A549 (cell line): ENCODE measurements at regions not wholly inside any gene's neighbourhood (a gene's known extent, or its start where the extent isn't known, plus 50 kb on each side); places are given as distances from the start of the nearest gene placed in this dataset.

ENCODE experiments used
- ATAC-seq, 2 experiments: fragments of 200-7000 bp in 1 of 2; fragments of >200 bp in 1 of 2; cut with Nextera tagmentation in 1 of 2; cut with Tn5 transposase in 1 of 2; 3 replicates each; pipeline versions ENCODE4 v1.8.0 to v1.9.1; 2018 to 2020; ENCODE audit warnings: mild to moderate bottlenecking in 1 of 2, moderate library complexity in 1 of 2
- CTCF ChIA-PET: fragments of 300-600 bp; sonication (Branson Sonifier 250); formaldehyde crosslinking; extraction: SDS; loops from one replicate; lab custom pipeline; 2021; ENCODE audit warnings: antibody characterized with exemption, inconsistent platforms; lab: Yijun Ruan, JAX
- POLR2A ChIA-PET: fragments of 350-600 bp; formaldehyde crosslinking; extraction: SDS; loops from one replicate; lab custom pipeline; 2021; ENCODE audit warnings: antibody characterized with exemption, inconsistent platforms; lab: Yijun Ruan, JAX
- DNase-seq, 2 experiments: peaks; one replicate each; pipeline versions ENCODE4 v3.0.0 to v3.0.0-alpha.2; 2011 to 2016; ENCODE audit warnings: low read depth in 1 of 2, low spot score in 1 of 2
- FAIRE-seq: peaks from 2 replicates; lab custom pipeline; 2011; peaks lifted over from hg19 to GRCh38; lab: Jason Lieb, UNC
- H3K27ac ChIP-seq, 2 experiments: fragments of >200 bp; sonication (Bioruptor Twin); formaldehyde crosslinking; 3 replicates each; pipeline ENCODE4 v1.5.1; 2016 to 2017
- H3K4me1 ChIP-seq: fragments of >200 bp; sonication (Bioruptor Twin); formaldehyde crosslinking; 3 replicates; pipeline ENCODE4 v1.6.1; 2016
- H3K4me2 ChIP-seq: fragments of >200 bp; sonication (Bioruptor Twin); formaldehyde crosslinking; 3 replicates; pipeline ENCODE4 v1.6.1; 2016
- H3K4me3 ChIP-seq: fragments of >200 bp; sonication (Bioruptor Twin); formaldehyde crosslinking; 3 replicates; pipeline ENCODE4 v1.5.1; 2016
- H3K9me3 ChIP-seq: fragments of >200 bp; sonication (Bioruptor Twin); formaldehyde crosslinking; 3 replicates; pipeline ENCODE4 v1.6.1; 2016
- ATOH8 ChIP-seq: fragments of 250-450 bp; sonication (Bioruptor Pico); IDR thresholded peaks from 2 replicates; pipeline ENCODE4 v1.5.0; 2020; ENCODE audit warnings: low read depth, mild to moderate bottlenecking, moderate library complexity
- CBX2 ChIP-seq: fragments of 200-600 bp; sonication (generic); IDR thresholded peaks from 2 replicates; pipeline ENCODE4 v1.6.1; 2016; ENCODE audit warnings: low read depth, mild to moderate bottlenecking, borderline replicate concordance
- CEBPB ChIP-seq, 2 experiments: fragments of >200 bp in 1 of 2; sonication (Bioruptor Twin) in 1 of 2; formaldehyde crosslinking in 1 of 2; IDR thresholded peaks; 2 replicates each; pipeline ENCODE4 v1.6.1; 2012 to 2016
- EP300 ChIP-seq, 2 experiments: fragments of >200 bp; sonication (Bioruptor Twin); formaldehyde crosslinking; IDR thresholded peaks; 2 replicates in 1 of 2; 3 replicates in 1 of 2; pipeline ENCODE4 v1.6.1; 2016 to 2017
- FOSL2 ChIP-seq, 2 experiments: fragments of 450-650 bp in 1 of 2; fragments of >200 bp in 1 of 2; sonication (Bioruptor Twin) in 1 of 2; formaldehyde crosslinking; IDR thresholded peaks; 2 replicates each; pipeline versions ENCODE4 v1.5.0 to v1.6.1; 2016 to 2020; ENCODE audit warnings: mild to moderate bottlenecking in 1 of 2, moderate library complexity in 1 of 2
- GATA3 ChIP-seq: IDR thresholded peaks from 2 replicates; pipeline ENCODE4 v1.6.1; 2012; ENCODE audit warnings: borderline replicate concordance
- JUN ChIP-seq, 2 experiments: fragments of >200 bp; sonication (Bioruptor Twin); formaldehyde crosslinking; IDR thresholded peaks; 2 replicates in 1 of 2; 3 replicates in 1 of 2; pipeline ENCODE4 v1.6.1; 2016 to 2017
- MYC ChIP-seq: IDR thresholded peaks from 2 replicates; pipeline ENCODE4 v1.6.1; 2012; ENCODE audit warnings: mild to moderate bottlenecking, inconsistent platforms, low read length, improper control_type of control experiment, borderline replicate concordance
- NFE2L2 ChIP-seq: fragments of 150-350 bp; conservative IDR thresholded peaks from 2 replicates; pipeline ENCODE4 v1.6.1; 2014; ENCODE audit warnings: low read length
- PBX3 ChIP-seq: IDR thresholded peaks from 2 replicates; pipeline ENCODE4 v1.6.1; 2012
- PHF8 ChIP-seq: fragments of 200-600 bp; sonication (generic); IDR thresholded peaks from 2 replicates; pipeline ENCODE4 v1.6.1; 2016; ENCODE audit warnings: low read depth, mild to moderate bottlenecking, antibody characterized with exemption, moderate library complexity, borderline replicate concordance
- RAD21 ChIP-seq, 2 experiments: fragments of >200 bp in 1 of 2; sonication (Bioruptor Twin) in 1 of 2; formaldehyde crosslinking in 1 of 2; IDR thresholded peaks in 1 of 2; conservative IDR thresholded peaks in 1 of 2; 2 replicates in 1 of 2; 3 replicates in 1 of 2; pipeline ENCODE4 v1.6.1; 2012 to 2018; ENCODE audit warnings: inconsistent platforms in 1 of 2
- RFX5 ChIP-seq: fragments of 450-650 bp; IDR thresholded peaks from 2 replicates; pipeline ENCODE4 v1.7.1; 2014; ENCODE audit warnings: antibody characterized with exemption, mild to moderate bottlenecking, moderate library complexity
- TFCP2L1 ChIP-seq: fragments of 250-450 bp; sonication (Bioruptor Pico); IDR thresholded peaks from 2 replicates; pipeline ENCODE4 v1.5.0; 2021; ENCODE audit warnings: mild to moderate bottlenecking
- ZC3H11A ChIP-seq: fragments of 450-650 bp; IDR thresholded peaks from 2 replicates; pipeline ENCODE4 v1.6.1; 2014; ENCODE audit warnings: antibody characterized with exemption, mild to moderate bottlenecking
- ZFP36 ChIP-seq: fragments of 450-650 bp; IDR thresholded peaks from 2 replicates; pipeline ENCODE4 v1.6.1; 2014; ENCODE audit warnings: borderline replicate concordance; ENCODE audit not compliant: partially characterized antibody
- ZNF302 ChIP-seq: fragments of 250-450 bp; sonication (Bioruptor Pico); IDR thresholded peaks from 2 replicates; pipeline ENCODE4 v1.9.0; 2021; ENCODE audit warnings: inconsistent platforms, mild to moderate bottlenecking, moderate library complexity
- ZSCAN20 ChIP-seq: fragments of 250-450 bp; sonication (Bioruptor Pico); IDR thresholded peaks from 2 replicates; pipeline ENCODE4 v1.8.0; 2022; ENCODE audit warnings: mild to moderate bottlenecking, moderate library complexity
- WGBS: methylation state at CpG from one replicate; pipeline ENCODE4 v1.1.6; 2017; ENCODE audit errors: missing lambda C conversion rate; 5-methylcytosine and 5-hydroxymethylcytosine counted together
- TF ChIP-seq, protein P1 (sequence below): fragments of 450-650 bp; IDR thresholded peaks from 2 replicates; pipeline ENCODE4 v1.6.1; 2014; ENCODE audit warnings: antibody characterized with exemption
- TF ChIP-seq, protein P2 (sequence below): fragments of 250-450 bp; sonication (Bioruptor Pico); IDR thresholded peaks from 2 replicates; pipeline ENCODE4 v1.5.0; 2021; ENCODE audit warnings: mild to moderate bottlenecking, moderate library complexity, borderline replicate concordance

DNA sequence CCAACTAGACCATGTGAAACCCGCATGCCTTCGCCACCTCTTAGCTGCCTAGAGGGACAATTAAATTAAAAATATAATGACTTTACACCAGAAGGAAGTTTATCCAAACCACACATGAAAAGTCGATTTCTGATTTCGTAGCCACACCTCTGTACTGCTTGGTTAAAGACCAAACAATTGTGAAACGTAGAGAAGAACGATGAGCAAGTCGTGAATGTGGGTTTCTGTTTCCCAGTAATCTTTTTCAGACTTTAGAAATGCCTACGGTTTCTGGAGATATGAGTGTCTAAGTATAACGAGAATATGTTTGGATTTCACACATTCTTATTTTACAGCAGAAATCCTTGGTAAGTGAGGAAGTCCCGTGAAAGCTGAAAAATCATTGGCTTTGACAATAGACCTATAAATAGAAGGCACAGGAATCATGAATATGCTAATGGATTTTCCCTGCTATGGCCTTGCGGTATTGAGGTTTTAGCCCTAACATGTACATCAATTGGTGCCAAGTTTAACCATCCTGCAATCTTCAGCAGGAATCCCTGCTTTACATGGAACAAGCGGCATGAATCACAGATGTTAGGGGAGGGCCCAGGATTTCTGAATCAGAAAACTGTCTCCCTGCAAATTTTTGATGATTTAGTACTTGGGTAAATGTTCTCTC is 105.6 kb downstream of the TTC32 start:
- FAIRE-seq (no peak), DNase-seq (no peak), ATAC-seq (no peak)
- H3K4me3 ChIP-seq, result no peak overlapping the region
- ChIA-PET POLR2A (no interaction called here), CTCF (interaction anchor here (1.3 to 1.8 kb wide), 2 partner anchors 24 to 67 kb away, joined by 5 read pairs; no protein-coding TSS in a partner anchor)
- TF ChIP-seq ZC3H11A (no peak), RAD21 (conservative IDR thresholded peaks at IDR 0.05 in 1 of 2, IDR thresholded peaks at IDR 0.05 in 1 of 2) (no peak), CEBPB (IDR thresholded peaks at IDR 0.05) (no peak), RFX5 (no peak), TFCP2L1 (CRISPR knock-in tag) (no peak), ZFP36 (no peak), EP300 (IDR thresholded peaks at IDR 0.05) (no peak), ZNF302 (CRISPR knock-in tag) (no peak), JUN (IDR thresholded peaks at IDR 0.05) (no peak), PHF8 (no peak), FOSL2 (IDR thresholded peaks at IDR 0.05) (no peak), FOSL2 (CRISPR knock-in tag; IDR thresholded peaks at IDR 0.05) (no peak)
- TF ChIP-seq, protein P1, sequence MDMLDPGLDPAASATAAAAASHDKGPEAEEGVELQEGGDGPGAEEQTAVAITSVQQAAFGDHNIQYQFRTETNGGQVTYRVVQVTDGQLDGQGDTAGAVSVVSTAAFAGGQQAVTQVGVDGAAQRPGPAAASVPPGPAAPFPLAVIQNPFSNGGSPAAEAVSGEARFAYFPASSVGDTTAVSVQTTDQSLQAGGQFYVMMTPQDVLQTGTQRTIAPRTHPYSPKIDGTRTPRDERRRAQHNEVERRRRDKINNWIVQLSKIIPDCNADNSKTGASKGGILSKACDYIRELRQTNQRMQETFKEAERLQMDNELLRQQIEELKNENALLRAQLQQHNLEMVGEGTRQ, result no peak
- no peaks in the 10 kb centered on the region for H3K9me3 ChIP-seq
- peaks cover 16% of the 10 kb centered on the region for H3K4me1 ChIP-seq
- H3K27ac ChIP-seq, result no peak overlapping the region; a peak in 1 of 6 replicates
- WGBS, result 83% methylated on average over 12 of the region's 12 CpGs
- H3K4me2 ChIP-seq, result no peak overlapping the region

GRCh38 chr2:19793132-19793750 is 108.5 kb downstream of the TTC32 start:
- no peaks in the 10 kb centered on the region for H3K4me1 ChIP-seq
- POLR2A ChIA-PET, result no interaction called here
- H3K9me3 ChIP-seq, result no peaks in the 10 kb centered on the region
- ATAC-seq (no peak), DNase-seq (no peak), FAIRE-seq (no peak)
- H3K4me2 ChIP-seq, result no peak overlapping the region
- CTCF ChIA-PET, result no interaction called here
- H3K27ac ChIP-seq, result no peak overlapping the region; a peak in 1 of 6 replicates
- WGBS, result 78% methylated on average over 6 of the region's 6 CpGs
- H3K4me3 ChIP-seq, result no peak overlapping the region
- TF ChIP-seq MYC (no peak), PBX3 (no peak), ATOH8 (CRISPR knock-in tag) (no peak), CBX2 (no peak), NFE2L2 (no peak), ZSCAN20 (CRISPR knock-in tag) (no peak), GATA3 (no peak)
- TF ChIP-seq, protein P2, sequence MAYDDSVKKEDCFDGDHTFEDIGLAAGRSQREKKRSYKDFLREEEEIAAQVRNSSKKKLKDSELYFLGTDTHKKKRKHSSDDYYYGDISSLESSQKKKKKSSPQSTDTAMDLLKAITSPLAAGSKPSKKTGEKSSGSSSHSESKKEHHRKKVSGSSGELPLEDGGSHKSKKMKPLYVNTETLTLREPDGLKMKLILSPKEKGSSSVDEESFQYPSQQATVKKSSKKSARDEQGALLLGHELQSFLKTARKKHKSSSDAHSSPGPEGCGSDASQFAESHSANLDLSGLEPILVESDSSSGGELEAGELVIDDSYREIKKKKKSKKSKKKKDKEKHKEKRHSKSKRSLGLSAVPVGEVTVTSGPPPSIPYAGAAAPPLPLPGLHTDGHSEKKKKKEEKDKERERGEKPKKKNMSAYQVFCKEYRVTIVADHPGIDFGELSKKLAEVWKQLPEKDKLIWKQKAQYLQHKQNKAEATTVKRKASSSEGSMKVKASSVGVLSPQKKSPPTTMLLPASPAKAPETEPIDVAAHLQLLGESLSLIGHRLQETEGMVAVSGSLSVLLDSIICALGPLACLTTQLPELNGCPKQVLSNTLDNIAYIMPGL (CRISPR knock-in tag), result no peak
- TF ChIP-seq, all 56 proteins: peak for 0
